ENCODE measurements at regions not wholly inside any gene's neighbourhood (a gene's known extent, or its start where the extent isn't known, plus 50 kb on each side); places are given as distances from the start of the nearest gene placed in this dataset.

GRCh38 chr19:28066161-28066560 lies 1146.8 kb downstream of the UQCRFS1 start:
- no peak for ATAC-seq
- Histone ChIP-seq H3K4me3 (no peak overlapping the region), H3K4me2 (no peak overlapping the region), H3K27ac (no peak overlapping the region), H3K9me3 (peaks cover 19% of the 10 kb centered on the region), H3K4me1 (no peaks in the 10 kb centered on the region)
- CTCF ChIA-PET: no interaction called here
- FAIRE-seq: no peak
- 0% methylated on average over 3 of the region's 3 CpGs for WGBS (ENCODE audit: missing lambda C conversion rate)
- TF ChIP-seq RFX5 (IDR thresholded peaks at IDR 0.05) (no peak), EHMT2 (IDR thresholded peaks at IDR 0.05; ENCODE audit: low read depth) (no peak), SMC3 (IDR thresholded peaks at IDR 0.05) (no peak), RAD21 (conservative IDR thresholded peaks at IDR 0.05 in 1 of 2, IDR thresholded peaks at IDR 0.05 in 1 of 2) (no peak), EHF (CRISPR knock-in tag; IDR thresholded peaks at IDR 0.05) (no peak), REST (IDR thresholded peaks at IDR 0.05) (no peak), FOSB (CRISPR knock-in tag; IDR thresholded peaks at IDR 0.05) (no peak)
- TF ChIP-seq, protein P1, sequence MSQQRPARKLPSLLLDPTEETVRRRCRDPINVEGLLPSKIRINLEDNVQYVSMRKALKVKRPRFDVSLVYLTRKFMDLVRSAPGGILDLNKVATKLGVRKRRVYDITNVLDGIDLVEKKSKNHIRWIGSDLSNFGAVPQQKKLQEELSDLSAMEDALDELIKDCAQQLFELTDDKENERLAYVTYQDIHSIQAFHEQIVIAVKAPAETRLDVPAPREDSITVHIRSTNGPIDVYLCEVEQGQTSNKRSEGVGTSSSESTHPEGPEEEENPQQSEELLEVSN (IDR thresholded peaks at IDR 0.05; ENCODE audit: borderline replicate concordance, low read depth): no peak
- no peak for DNase-seq (ENCODE audit: low read depth in 1 of 2, low spot score in 1 of 2)
- POLR2A ChIA-PET: no interaction called here

DNA sequence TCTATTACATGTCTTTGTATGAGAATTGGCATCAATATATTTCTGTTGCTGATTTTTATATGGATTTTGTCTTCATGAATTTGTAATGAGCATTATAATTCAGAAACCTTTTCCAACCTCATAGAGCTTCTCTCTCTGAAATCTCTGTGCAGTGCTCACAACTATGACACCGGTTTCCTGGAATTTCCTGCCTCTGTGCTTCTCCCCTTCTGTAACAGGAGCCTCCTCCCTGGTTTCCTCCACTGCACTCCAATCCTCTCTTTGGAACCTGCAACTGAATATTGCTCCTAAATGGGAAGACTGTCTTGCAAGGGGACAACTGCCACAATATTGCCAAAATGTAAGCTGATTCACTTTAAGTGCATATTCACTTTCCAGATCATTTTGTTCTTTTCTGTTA lies 1147.9 kb downstream of the UQCRFS1 start:
- H3K9me3 ChIP-seq: peaks cover 31% of the 10 kb centered on the region
- FAIRE-seq: no peak
- H3K27ac ChIP-seq: no peak overlapping the region
- TF ChIP-seq GATA3 (IDR thresholded peaks at IDR 0.05; ENCODE audit: borderline replicate concordance) (no peak), HOXB13 (CRISPR knock-in tag; IDR thresholded peaks at IDR 0.05; ENCODE audit: low read depth) (no peak), HES2 (IDR thresholded peaks at IDR 0.05) (no peak), RNF2 (IDR thresholded peaks at IDR 0.05; ENCODE audit: borderline replicate concordance, low read depth) (no peak), PHF8 (IDR thresholded peaks at IDR 0.05; ENCODE audit: borderline replicate concordance, low read depth) (no peak), RARB (CRISPR knock-in tag; IDR thresholded peaks at IDR 0.05) (no peak), NFE2L2 (conservative IDR thresholded peaks at IDR 0.05; ENCODE audit: low read length) (no peak), SMC3 (IDR thresholded peaks at IDR 0.05) (no peak), RCOR1 (IDR thresholded peaks at IDR 0.05; ENCODE audit: low read depth, low read length) (no peak), BHLHE40 (IDR thresholded peaks at IDR 0.05; ENCODE audit: low read depth, low read length) (no peak), FOXS1 (CRISPR knock-in tag; IDR thresholded peaks at IDR 0.05) (no peak), RAD21 (conservative IDR thresholded peaks at IDR 0.05 in 1 of 2, IDR thresholded peaks at IDR 0.05 in 1 of 2) (no peak)
- TF ChIP-seq, protein P1 (IDR thresholded peaks at IDR 0.05; ENCODE audit: borderline replicate concordance, low read depth): no peak
- TF ChIP-seq, protein P2, sequence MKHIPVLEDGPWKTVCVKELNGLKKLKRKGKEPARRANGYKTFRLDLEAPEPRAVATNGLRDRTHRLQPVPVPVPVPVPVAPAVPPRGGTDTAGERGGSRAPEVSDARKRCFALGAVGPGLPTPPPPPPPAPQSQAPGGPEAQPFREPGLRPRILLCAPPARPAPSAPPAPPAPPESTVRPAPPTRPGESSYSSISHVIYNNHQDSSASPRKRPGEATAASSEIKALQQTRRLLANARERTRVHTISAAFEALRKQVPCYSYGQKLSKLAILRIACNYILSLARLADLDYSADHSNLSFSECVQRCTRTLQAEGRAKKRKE (CRISPR knock-in tag; IDR thresholded peaks at IDR 0.05; ENCODE audit: low read depth): no peak
- no peak overlapping the region for H3K4me3 ChIP-seq
- H3K4me1 ChIP-seq: no peaks in the 10 kb centered on the region
- ChIA-PET POLR2A (no interaction called here), CTCF (no interaction called here)
- DNase-seq (ENCODE audit: low read depth in 1 of 2, low spot score in 1 of 2): no peak
- WGBS (ENCODE audit: missing lambda C conversion rate): 10% methylated on average over 1 of the region's 1 CpG
- ATAC-seq: no peak
- H3K4me2 ChIP-seq: no peak overlapping the region

Measured in A549 (cell line).